ENCODE measurements at regions not wholly inside any gene's neighbourhood (a gene's known extent, or its start where the extent isn't known, plus 50 kb on each side); places are given as distances from the start of the nearest gene placed in this dataset.

DNA sequence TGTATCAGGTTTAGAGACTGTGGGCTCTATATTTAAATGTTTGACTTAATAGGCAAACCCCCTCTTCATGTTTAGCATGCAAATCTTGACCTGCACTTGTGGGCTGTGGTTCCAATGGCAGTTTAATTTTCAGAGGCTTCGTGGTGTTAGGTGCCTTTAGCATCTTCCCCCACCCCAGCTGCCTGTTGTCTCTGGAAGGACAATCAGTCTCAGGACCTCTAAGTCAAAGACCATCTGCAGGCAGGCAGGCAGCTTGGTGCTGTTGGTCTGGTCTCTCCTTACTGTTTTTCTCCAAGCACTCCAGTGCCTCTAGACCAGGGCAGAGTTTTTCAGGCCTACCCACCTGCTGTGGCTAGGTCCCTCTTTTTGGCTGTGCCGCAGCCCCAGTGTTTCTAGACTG lies 990.4 kb downstream of the CDH11 start:
- TF ChIP-seq, protein P1, sequence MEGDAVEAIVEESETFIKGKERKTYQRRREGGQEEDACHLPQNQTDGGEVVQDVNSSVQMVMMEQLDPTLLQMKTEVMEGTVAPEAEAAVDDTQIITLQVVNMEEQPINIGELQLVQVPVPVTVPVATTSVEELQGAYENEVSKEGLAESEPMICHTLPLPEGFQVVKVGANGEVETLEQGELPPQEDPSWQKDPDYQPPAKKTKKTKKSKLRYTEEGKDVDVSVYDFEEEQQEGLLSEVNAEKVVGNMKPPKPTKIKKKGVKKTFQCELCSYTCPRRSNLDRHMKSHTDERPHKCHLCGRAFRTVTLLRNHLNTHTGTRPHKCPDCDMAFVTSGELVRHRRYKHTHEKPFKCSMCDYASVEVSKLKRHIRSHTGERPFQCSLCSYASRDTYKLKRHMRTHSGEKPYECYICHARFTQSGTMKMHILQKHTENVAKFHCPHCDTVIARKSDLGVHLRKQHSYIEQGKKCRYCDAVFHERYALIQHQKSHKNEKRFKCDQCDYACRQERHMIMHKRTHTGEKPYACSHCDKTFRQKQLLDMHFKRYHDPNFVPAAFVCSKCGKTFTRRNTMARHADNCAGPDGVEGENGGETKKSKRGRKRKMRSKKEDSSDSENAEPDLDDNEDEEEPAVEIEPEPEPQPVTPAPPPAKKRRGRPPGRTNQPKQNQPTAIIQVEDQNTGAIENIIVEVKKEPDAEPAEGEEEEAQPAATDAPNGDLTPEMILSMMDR (IDR thresholded peaks at IDR 0.05; ENCODE audit: poor library complexity) = no peak
- no peak for TF ChIP-seq EZH2phosphoT487 (IDR thresholded peaks at IDR 0.05; ENCODE audit: low read depth, severe bottlenecking, unreplicated experiment)
- TF ChIP-seq EZH2 (IDR thresholded peaks at IDR 0.05; ENCODE audit: borderline replicate concordance) = no peak
